ENCODE measurements at regions not wholly inside any gene's neighbourhood (a gene's known extent, or its start where the extent isn't known, plus 50 kb on each side); places are given as distances from the start of the nearest gene placed in this dataset.

GRCh38 chr2:34308140-34308539 lies 709.0 kb upstream of the FAM98A start:
- H3K27me3 ChIP-seq (ENCODE audit: low read length): no peaks in the 10 kb centered on the region
- no peak for TF ChIP-seq EZH2phosphoT487 (conservative IDR thresholded peaks at IDR 0.05; ENCODE audit: low read length)
- TF ChIP-seq, protein P1, sequence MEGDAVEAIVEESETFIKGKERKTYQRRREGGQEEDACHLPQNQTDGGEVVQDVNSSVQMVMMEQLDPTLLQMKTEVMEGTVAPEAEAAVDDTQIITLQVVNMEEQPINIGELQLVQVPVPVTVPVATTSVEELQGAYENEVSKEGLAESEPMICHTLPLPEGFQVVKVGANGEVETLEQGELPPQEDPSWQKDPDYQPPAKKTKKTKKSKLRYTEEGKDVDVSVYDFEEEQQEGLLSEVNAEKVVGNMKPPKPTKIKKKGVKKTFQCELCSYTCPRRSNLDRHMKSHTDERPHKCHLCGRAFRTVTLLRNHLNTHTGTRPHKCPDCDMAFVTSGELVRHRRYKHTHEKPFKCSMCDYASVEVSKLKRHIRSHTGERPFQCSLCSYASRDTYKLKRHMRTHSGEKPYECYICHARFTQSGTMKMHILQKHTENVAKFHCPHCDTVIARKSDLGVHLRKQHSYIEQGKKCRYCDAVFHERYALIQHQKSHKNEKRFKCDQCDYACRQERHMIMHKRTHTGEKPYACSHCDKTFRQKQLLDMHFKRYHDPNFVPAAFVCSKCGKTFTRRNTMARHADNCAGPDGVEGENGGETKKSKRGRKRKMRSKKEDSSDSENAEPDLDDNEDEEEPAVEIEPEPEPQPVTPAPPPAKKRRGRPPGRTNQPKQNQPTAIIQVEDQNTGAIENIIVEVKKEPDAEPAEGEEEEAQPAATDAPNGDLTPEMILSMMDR (IDR thresholded peaks at IDR 0.05; ENCODE audit: insufficient read depth, low read length, poor library complexity, severe bottlenecking): no peak
- no peak overlapping the region for H3K27ac ChIP-seq (ENCODE audit: low read depth, low read length)
- no peaks in the 10 kb centered on the region for H4K20me1 ChIP-seq (ENCODE audit: low read depth, low read length)
- H3K36me3 ChIP-seq (ENCODE audit: low read length): no peaks in the 10 kb centered on the region
- H3K79me2 ChIP-seq (ENCODE audit: insufficient read depth, low read length): no peaks in the 10 kb centered on the region
- H3K9ac ChIP-seq (ENCODE audit: low read length): no peak overlapping the region
- no peaks in the 10 kb centered on the region for H3K9me2 ChIP-seq (replicated peaks; ENCODE audit: insufficient read depth, low read length)
- no peak overlapping the region for H3K4me3 ChIP-seq (ENCODE audit: insufficient read depth, low read length, poor library complexity, severe bottlenecking)
- no peak overlapping the region for H2AFZ ChIP-seq (ENCODE audit: low read depth, low read length, severe bottlenecking)
- H3K4me2 ChIP-seq (ENCODE audit: low read depth, low read length, poor library complexity, severe bottlenecking): no peak overlapping the region
- no peaks in the 10 kb centered on the region for H3K9me3 ChIP-seq (ENCODE audit: insufficient read depth, low read length)
- no peaks in the 10 kb centered on the region for H3F3A ChIP-seq (ENCODE audit: insufficient read depth)

- Histone ChIP-seq H3K79me2 (ENCODE audit: insufficient read depth, low read length) (no peaks in the 10 kb centered on the region), H3K27ac (ENCODE audit: low read depth, low read length) (no peak overlapping the region), H3F3A (ENCODE audit: insufficient read depth) (no peaks in the 10 kb centered on the region), H3K4me3 (ENCODE audit: insufficient read depth, low read length, poor library complexity, severe bottlenecking) (no peak overlapping the region), H3K9ac (ENCODE audit: low read length) (no peak overlapping the region), H3K4me2 (ENCODE audit: low read depth, low read length, poor library complexity, severe bottlenecking) (no peak overlapping the region), H3K9me2 (replicated peaks; ENCODE audit: insufficient read depth, low read length) (no peaks in the 10 kb centered on the region), H4K20me1 (ENCODE audit: low read depth, low read length) (no peaks in the 10 kb centered on the region), H2AFZ (ENCODE audit: low read depth, low read length, severe bottlenecking) (no peak overlapping the region), H3K9me3 (ENCODE audit: insufficient read depth, low read length) (no peaks in the 10 kb centered on the region), H3K36me3 (ENCODE audit: low read length) (no peaks in the 10 kb centered on the region), H3K27me3 (ENCODE audit: low read length) (no peaks in the 10 kb centered on the region)
- TF ChIP-seq EZH2phosphoT487 (conservative IDR thresholded peaks at IDR 0.05; ENCODE audit: low read length): no peak
- TF ChIP-seq, protein P1 (IDR thresholded peaks at IDR 0.05; ENCODE audit: insufficient read depth, low read length, poor library complexity, severe bottlenecking): no peak
These were observed 708.5 kb upstream of the FAM98A start for GRCh38 chr2:34307636-34308035.

GRCh38 chr2:34306745-34307144 lies 707.6 kb upstream of the FAM98A start:
- Histone ChIP-seq H2AFZ (ENCODE audit: low read depth, low read length, severe bottlenecking) (no peak overlapping the region), H3K27ac (ENCODE audit: low read depth, low read length) (no peak overlapping the region), H3K4me2 (ENCODE audit: low read depth, low read length, poor library complexity, severe bottlenecking) (no peak overlapping the region), H3F3A (ENCODE audit: insufficient read depth) (no peaks in the 10 kb centered on the region), H3K9me2 (replicated peaks; ENCODE audit: insufficient read depth, low read length) (no peaks in the 10 kb centered on the region), H3K9ac (ENCODE audit: low read length) (no peak overlapping the region), H3K9me3 (ENCODE audit: insufficient read depth, low read length) (no peaks in the 10 kb centered on the region), H3K27me3 (ENCODE audit: low read length) (no peaks in the 10 kb centered on the region), H3K79me2 (ENCODE audit: insufficient read depth, low read length) (no peaks in the 10 kb centered on the region), H4K20me1 (ENCODE audit: low read depth, low read length) (no peaks in the 10 kb centered on the region), H3K4me3 (ENCODE audit: insufficient read depth, low read length, poor library complexity, severe bottlenecking) (no peak overlapping the region), H3K36me3 (ENCODE audit: low read length) (no peaks in the 10 kb centered on the region)
- TF ChIP-seq, protein P1 (IDR thresholded peaks at IDR 0.05; ENCODE audit: insufficient read depth, low read length, poor library complexity, severe bottlenecking): no peak
- TF ChIP-seq EZH2phosphoT487 (conservative IDR thresholded peaks at IDR 0.05; ENCODE audit: low read length): no peak

Measured in SU-DHL-6 (cell line).